ENCODE measurements at regions not wholly inside any gene's neighbourhood (a gene's known extent, or its start where the extent isn't known, plus 50 kb on each side); places are given as distances from the start of the nearest gene placed in this dataset.
A peak's percentile ranks its signal among the peaks of the same experiment; 100 is the strongest.
"Not testable (repeated sequence)": the region's sequence is repeated elsewhere in the genome, so short reads cannot be mapped to it uniquely, and the experiment has no call there.

DNA sequence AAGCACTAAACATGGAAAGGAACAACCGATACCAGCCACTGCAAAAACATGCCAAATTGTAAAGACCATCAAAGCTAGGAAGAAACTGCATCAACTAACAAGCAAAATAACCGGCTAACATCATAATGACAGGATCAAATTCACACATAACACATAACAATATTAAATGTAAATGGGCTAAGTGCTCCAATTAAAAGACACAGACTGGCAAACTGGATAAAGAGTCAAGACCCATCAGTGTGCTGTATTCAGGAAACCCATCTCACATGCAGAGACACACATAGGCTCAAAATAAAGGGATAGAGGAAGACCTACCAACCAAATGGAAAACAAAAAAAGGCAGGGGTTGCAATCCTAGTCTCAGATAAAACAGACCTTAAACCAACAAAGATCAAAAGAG, 72.1 kb upstream of the ZNF366 start:
- H3K4me1 ChIP-seq (replicated peaks in 1 of 2; ENCODE audit: control insufficient read depth in 2 of 2, insufficient read depth in 2 of 2, low read length in 2 of 2); H3K27me3 ChIP-seq (ENCODE audit: control insufficient read depth in 2 of 2, insufficient read depth in 2 of 2, low read length in 2 of 2); FAIRE-seq; H3K9ac ChIP-seq (ENCODE audit: insufficient read depth in 1 of 2, low read depth in 2 of 2, low read length in 2 of 2); intact Hi-C loops (cut with micrococcal nuclease); H3K4me2 ChIP-seq (ENCODE audit: insufficient read depth, low read length); H3K79me2 ChIP-seq (ENCODE audit: control insufficient read depth, insufficient read depth, low read length); H2AFZ ChIP-seq (ENCODE audit: low read depth, low read length); DNase-seq (ENCODE audit: extremely low read depth in 1 of 4, low spot score in 3 of 4); H3K27ac ChIP-seq (ENCODE audit: extremely low read depth, low read depth, low read length); CTCF ChIA-PET (ENCODE audit: low intra/inter-chr PET ratio); BruUV-seq (replicated peaks); H3K9me3 ChIP-seq (replicated peaks; ENCODE audit: control insufficient read depth, insufficient read depth, low read depth, low read length); in situ Hi-C loops (cut with MboI); H3K9me1 ChIP-seq (ENCODE audit: control insufficient read depth, insufficient read depth, low read length); H3K36me3 ChIP-seq (ENCODE audit: control insufficient read depth, insufficient read depth, low read length); H4K20me1 ChIP-seq (replicated peaks; ENCODE audit: control insufficient read depth, insufficient read depth, low read length); ATAC-seq; H3K4me3 ChIP-seq; POLR2A ChIA-PET: not testable (repeated sequence)
- WGBS (ENCODE audit: insufficient coverage, low coverage, missing lambda C conversion rate): 18% methylated on average over 2 of the region's 2 CpGs
- TF ChIP-seq ZNF354B (CRISPR knock-in tag; IDR thresholded peaks at IDR 0.05) (peak; percentile 92), ZNF507 (tag; conservative IDR thresholded peaks at IDR 0.05) (peak; percentile 98)

DNA sequence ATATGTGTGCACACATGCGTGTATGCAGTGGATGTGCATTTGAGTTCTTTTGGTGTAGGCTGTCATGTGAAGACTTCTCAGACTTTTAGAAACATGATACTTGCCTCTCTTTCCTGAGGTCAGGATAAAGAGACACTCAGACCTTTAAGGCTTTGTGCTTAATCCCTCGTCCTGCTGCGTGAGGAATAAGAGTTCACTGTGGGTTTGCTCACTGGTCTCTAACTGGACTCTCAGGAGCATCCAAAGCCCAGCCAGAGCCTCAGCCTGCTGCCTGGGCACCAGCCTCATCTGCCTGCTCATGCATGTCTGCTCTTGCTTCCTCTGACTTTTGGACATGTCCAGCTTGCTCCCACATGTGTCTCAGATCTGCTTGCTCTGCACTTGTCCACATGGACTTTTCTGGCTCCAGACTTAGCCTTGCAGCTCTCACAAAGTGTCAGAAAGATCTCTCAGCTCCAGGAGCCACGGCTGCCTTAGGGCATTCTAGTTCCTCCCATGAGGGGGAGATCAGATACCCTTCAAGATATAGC, 65.1 kb upstream of the ZNF366 start:
- WGBS (ENCODE audit: insufficient coverage, low coverage, missing lambda C conversion rate): 55% methylated on average over 4 of the region's 4 CpGs
- Histone ChIP-seq H3K9ac (ENCODE audit: insufficient read depth in 1 of 2, low read depth in 2 of 2, low read length in 2 of 2) (no peak overlapping the region), H3K36me3 (ENCODE audit: control insufficient read depth, insufficient read depth, low read length) (no peaks in the 10 kb centered on the region), H3K9me3 (replicated peaks; ENCODE audit: control insufficient read depth, insufficient read depth, low read depth, low read length) (0 out of 2 replicates have a peak, but pooled peaks cover 1% of the 10 kb centered on the region), H3K4me2 (ENCODE audit: insufficient read depth, low read length) (no peak overlapping the region), H3K27me3 (ENCODE audit: control insufficient read depth in 2 of 2, insufficient read depth in 2 of 2, low read length in 2 of 2) (no peaks in the 10 kb centered on the region), H3K79me2 (ENCODE audit: control insufficient read depth, insufficient read depth, low read length) (no peaks in the 10 kb centered on the region), H4K20me1 (replicated peaks; ENCODE audit: control insufficient read depth, insufficient read depth, low read length) (no peaks in the 10 kb centered on the region), H3K4me1 (replicated peaks in 1 of 2; ENCODE audit: control insufficient read depth in 2 of 2, insufficient read depth in 2 of 2, low read length in 2 of 2) (peaks cover 0 to 11% of the 10 kb centered on the region in 2 experiments; a peak in 2 of 5 replicates), H3K4me3 (no peak overlapping the region), H3K27ac (ENCODE audit: extremely low read depth, low read depth, low read length) (no peak overlapping the region), H2AFZ (ENCODE audit: low read depth, low read length) (peak overlapping the region; percentile 18; the same call in 1 of the 2 replicates), H3K9me1 (ENCODE audit: control insufficient read depth, insufficient read depth, low read length) (no peaks in the 10 kb centered on the region)
- BruUV-seq (replicated peaks): no TSS peak
- in situ Hi-C loops (cut with MboI) (no loop called here), intact Hi-C loops (cut with micrococcal nuclease) (no loop called here)
- DNase-seq (ENCODE audit: extremely low read depth in 1 of 4, low spot score in 3 of 4): no peak
- no peak; the same call in 1 of the 3 replicates for ATAC-seq
- FAIRE-seq: no peak
- ChIA-PET POLR2A (no interaction called here), CTCF (ENCODE audit: low intra/inter-chr PET ratio) (no interaction called here)
- TF ChIP-seq ZNF511 (CRISPR knock-in tag; IDR thresholded peaks at IDR 0.05) (no peak), SAFB2 (IDR thresholded peaks at IDR 0.05; ENCODE audit: borderline replicate concordance, low read depth, low read length, severe bottlenecking) (no peak), POU5F1 (IDR thresholded peaks at IDR 0.05; ENCODE audit: borderline replicate concordance, low read depth, low read length, partially characterized antibody) (no peak), PTRF (tag; IDR thresholded peaks at IDR 0.05) (no peak), PHF21A (IDR thresholded peaks at IDR 0.05; ENCODE audit: borderline replicate concordance, low read depth) (no peak), XRCC5 (IDR thresholded peaks at IDR 0.05; ENCODE audit: low read depth, low read length) (no peak)
